Upper lobe of left lung (tissue), 4 donors: ENCODE measurements at regions not wholly inside any gene's neighbourhood (a gene's known extent, or its start where the extent isn't known, plus 50 kb on each side); places are given as distances from the start of the nearest gene placed in this dataset.

Experiments
- CTCF ChIP-seq, 6 experiments: fragments of 450-650 bp in 4 of 6; fragments of 200-600 bp in 2 of 6; sonication (generic) in 2 of 6; IDR thresholded peaks; one replicate each; pipeline ENCODE4 v1.5.1; 2016 to 2019; ENCODE audit warnings: antibody characterized with exemption in 6 of 6
- POLR2A ChIP-seq, 4 donors: fragments of 450-650 bp; IDR thresholded peaks; one replicate each; pipeline ENCODE4 v1.5.1; 2016 to 2017; ENCODE audit warnings: antibody characterized with exemption in 4 of 4, mild to moderate bottlenecking in 2 of 4

- TF ChIP-seq CTCF (IDR thresholded peaks at IDR 0.05) = no peak
- TF ChIP-seq POLR2A (IDR thresholded peaks at IDR 0.05) = no peak
These were observed 193.9 kb downstream of the ANKRD7 start for GRCh38 chr7:118418433-118418832.
